Activated CD4-positive, alpha-beta memory T cell treated with anti-CD3 and anti-CD28 coated beads, Interleukin-2, amount 10 ng/mL, durations not matched to agents 7 days and 5 days (primary cell): ENCODE measurements at regions not wholly inside any gene's neighbourhood (a gene's known extent, or its start where the extent isn't known, plus 50 kb on each side); places are given as distances from the start of the nearest gene placed in this dataset.
"Not testable (repeated sequence)": the region's sequence is repeated elsewhere in the genome, so short reads cannot be mapped to it uniquely, and the experiment has no call there.

Source experiments
- CTCF ChIA-PET: fragments of 350-600 bp; sonication (Branson Sonifier 250); formaldehyde crosslinking; loops from one replicate; lab custom pipeline; 2021; ENCODE audit warnings: antibody characterized with exemption, inconsistent platforms; lab: Charles Lee
- POLR2A ChIA-PET: fragments of 350-600 bp; sonication (Branson Sonifier 250); formaldehyde crosslinking; loops from one replicate; lab custom pipeline; 2021; ENCODE audit warnings: antibody characterized with exemption; lab: Charles Lee
- DNase-seq: peaks from one replicate; pipeline ENCODE4 v3.0.0-alpha.2; 2020
- H3K27ac Mint-ChIP-seq: one replicate; pipeline ENCODE4 v1.8.0; 2021; ENCODE audit warnings: mild to moderate bottlenecking, mixed read lengths
- H3K27me3 Mint-ChIP-seq: one replicate; pipeline ENCODE4 v1.8.0; 2021; ENCODE audit warnings: mixed read lengths
- H3K36me3 Mint-ChIP-seq: one replicate; pipeline ENCODE4 v1.8.0; 2021; ENCODE audit warnings: low read depth, mixed read lengths
- H3K4me1 Mint-ChIP-seq: one replicate; pipeline ENCODE4 v1.8.0; 2021; ENCODE audit warnings: mixed read lengths
- H3K4me3 Mint-ChIP-seq: one replicate; pipeline ENCODE4 v1.8.0; 2021; ENCODE audit warnings: mild to moderate bottlenecking, mixed read lengths
- H3K9me3 Mint-ChIP-seq: one replicate; pipeline ENCODE4 v1.8.0; 2021; ENCODE audit warnings: mixed read lengths

GRCh38 chr4:27096142-27096824 is 235.6 kb downstream of the STIM2 start:
- CTCF ChIA-PET: no interaction called here

GRCh38 chr4:27098034-27098433 is 237.4 kb downstream of the STIM2 start:
- CTCF ChIA-PET: no interaction called here
- no peaks in the 10 kb centered on the region for H3K4me1 Mint-ChIP-seq
- no peak overlapping the region for H3K27ac Mint-ChIP-seq
- no peaks in the 10 kb centered on the region for H3K9me3 Mint-ChIP-seq
- no peaks in the 10 kb centered on the region for H3K36me3 Mint-ChIP-seq
- H3K4me3 Mint-ChIP-seq: no peak overlapping the region
- POLR2A ChIA-PET: no interaction called here
- no peak for DNase-seq
- H3K27me3 Mint-ChIP-seq: no peaks in the 10 kb centered on the region

More at GRCh38 chr4:27096142-27096824, 235.6 kb downstream of the STIM2 start:
- no peaks in the 10 kb centered on the region for H3K4me1 Mint-ChIP-seq
- no peaks in the 10 kb centered on the region for H3K36me3 Mint-ChIP-seq
- H3K27me3 Mint-ChIP-seq: no peaks in the 10 kb centered on the region
- no peak overlapping the region for H3K27ac Mint-ChIP-seq
- POLR2A ChIA-PET: no interaction called here
- no peaks in the 10 kb centered on the region for H3K9me3 Mint-ChIP-seq
- H3K4me3 Mint-ChIP-seq: no peak overlapping the region
- DNase-seq: no peak

- ChIA-PET CTCF (no interaction called here), POLR2A (no interaction called here)
- Mint-ChIP-seq H3K27ac (no peak overlapping the region), H3K36me3 (no peaks in the 10 kb centered on the region), H3K4me3 (no peak overlapping the region), H3K9me3 (no peaks in the 10 kb centered on the region), H3K27me3 (peaks cover 1% of the 10 kb centered on the region), H3K4me1 (no peaks in the 10 kb centered on the region)
- no peak for DNase-seq
Measured at GRCh38 chr4:27100713-27101112, 240.1 kb downstream of the STIM2 start.

GRCh38 chr4:27101126-27101525 is 240.5 kb downstream of the STIM2 start:
- POLR2A ChIA-PET: no interaction called here

GRCh38 chr4:27101561-27101960 is 240.9 kb downstream of the STIM2 start:
- ChIA-PET CTCF (interaction anchor here (0.6 kb wide), 1 partner anchor 67 kb away, joined by 4 read pairs; no protein-coding TSS in a partner anchor), POLR2A (no interaction called here)
- H3K9me3 Mint-ChIP-seq: no peaks in the 10 kb centered on the region
- DNase-seq: no peak
- H3K4me3 Mint-ChIP-seq: no peak overlapping the region
- peaks cover 1% of the 10 kb centered on the region for H3K27me3 Mint-ChIP-seq
- H3K36me3 Mint-ChIP-seq: no peaks in the 10 kb centered on the region
- H3K4me1 Mint-ChIP-seq: no peaks in the 10 kb centered on the region
- no peak overlapping the region for H3K27ac Mint-ChIP-seq

More at GRCh38 chr4:27101126-27101525, 240.5 kb downstream of the STIM2 start:
- no peaks in the 10 kb centered on the region for H3K4me1 Mint-ChIP-seq
- H3K36me3 Mint-ChIP-seq: no peaks in the 10 kb centered on the region
- no peak overlapping the region for H3K4me3 Mint-ChIP-seq
- H3K27me3 Mint-ChIP-seq: peaks cover 1% of the 10 kb centered on the region
- CTCF ChIA-PET: no interaction called here
- no peak overlapping the region for H3K27ac Mint-ChIP-seq
- no peaks in the 10 kb centered on the region for H3K9me3 Mint-ChIP-seq
- DNase-seq: no peak

- Mint-ChIP-seq H3K4me3 (no peak overlapping the region), H3K27ac (no peak overlapping the region), H3K9me3 (no peaks in the 10 kb centered on the region), H3K27me3 (no peaks in the 10 kb centered on the region), H3K4me1 (no peaks in the 10 kb centered on the region), H3K36me3 (no peaks in the 10 kb centered on the region)
- CTCF ChIA-PET: no interaction called here
- POLR2A ChIA-PET: no interaction called here
- no peak for DNase-seq
Measured at GRCh38 chr4:27111627-27112026, 251.0 kb downstream of the STIM2 start.

- ChIA-PET POLR2A (no interaction called here), CTCF (no interaction called here)
- H3K27me3 Mint-ChIP-seq: no peaks in the 10 kb centered on the region
- H3K4me3 Mint-ChIP-seq: no peak overlapping the region
- no peaks in the 10 kb centered on the region for H3K9me3 Mint-ChIP-seq
- H3K27ac Mint-ChIP-seq: no peak overlapping the region
- no peaks in the 10 kb centered on the region for H3K36me3 Mint-ChIP-seq
- no peak for DNase-seq
- H3K4me1 Mint-ChIP-seq: no peaks in the 10 kb centered on the region
Measured at GRCh38 chr4:27112587-27112986, 251.9 kb downstream of the STIM2 start.

- Mint-ChIP-seq H3K36me3 (no peaks in the 10 kb centered on the region), H3K27me3 (no peaks in the 10 kb centered on the region), H3K9me3 (no peaks in the 10 kb centered on the region), H3K4me3 (no peak overlapping the region), H3K27ac (no peak overlapping the region), H3K4me1 (no peaks in the 10 kb centered on the region)
- POLR2A ChIA-PET: no interaction called here
- DNase-seq: no peak
- CTCF ChIA-PET: no interaction called here
Measured at GRCh38 chr4:27115221-27115620, 254.6 kb downstream of the STIM2 start.

GRCh38 chr4:27117453-27117852 is 256.8 kb downstream of the STIM2 start:
- H3K9me3 Mint-ChIP-seq: no peaks in the 10 kb centered on the region
- no peaks in the 10 kb centered on the region for H3K36me3 Mint-ChIP-seq
- CTCF ChIA-PET: no interaction called here
- DNase-seq: no peak
- no peaks in the 10 kb centered on the region for H3K27me3 Mint-ChIP-seq
- POLR2A ChIA-PET: no interaction called here
- H3K27ac Mint-ChIP-seq: no peak overlapping the region
- H3K4me1 Mint-ChIP-seq: no peaks in the 10 kb centered on the region
- no peak overlapping the region for H3K4me3 Mint-ChIP-seq

GRCh38 chr4:27119239-27119638 is 258.6 kb downstream of the STIM2 start:
- no peak overlapping the region for H3K4me3 Mint-ChIP-seq
- H3K9me3 Mint-ChIP-seq: no peaks in the 10 kb centered on the region
- POLR2A ChIA-PET: no interaction called here
- no peak overlapping the region for H3K27ac Mint-ChIP-seq
- no peaks in the 10 kb centered on the region for H3K4me1 Mint-ChIP-seq
- no peaks in the 10 kb centered on the region for H3K27me3 Mint-ChIP-seq
- CTCF ChIA-PET: no interaction called here
- no peak for DNase-seq
- no peaks in the 10 kb centered on the region for H3K36me3 Mint-ChIP-seq

- ChIA-PET CTCF (no interaction called here), POLR2A (no interaction called here)
- no peaks in the 10 kb centered on the region for H3K9me3 Mint-ChIP-seq
- H3K36me3 Mint-ChIP-seq: no peaks in the 10 kb centered on the region
- DNase-seq: no peak
- no peak overlapping the region for H3K4me3 Mint-ChIP-seq
- H3K4me1 Mint-ChIP-seq: no peaks in the 10 kb centered on the region
- no peak overlapping the region for H3K27ac Mint-ChIP-seq
- H3K27me3 Mint-ChIP-seq: no peaks in the 10 kb centered on the region
Measured at GRCh38 chr4:27121830-27122229, 261.2 kb downstream of the STIM2 start.

GRCh38 chr4:27123123-27123768 is 262.6 kb downstream of the STIM2 start:
- Mint-ChIP-seq H3K27me3 (no peaks in the 10 kb centered on the region), H3K36me3 (no peaks in the 10 kb centered on the region), H3K4me3 (no peak overlapping the region), H3K9me3 (no peaks in the 10 kb centered on the region), H3K4me1 (no peaks in the 10 kb centered on the region), H3K27ac (no peak overlapping the region)
- no peak for DNase-seq
- ChIA-PET POLR2A (no interaction called here), CTCF (interaction anchor here (0.6 kb wide), 1 partner anchor 1281 kb away, joined by 4 read pairs; no protein-coding TSS in a partner anchor)

- Mint-ChIP-seq H3K4me3 (no peak overlapping the region), H3K4me1 (no peaks in the 10 kb centered on the region), H3K9me3 (no peaks in the 10 kb centered on the region), H3K27me3 (no peaks in the 10 kb centered on the region), H3K27ac (no peak overlapping the region), H3K36me3 (no peaks in the 10 kb centered on the region)
- DNase-seq: no peak
- ChIA-PET CTCF (interaction anchor here (0.6 kb wide), 1 partner anchor 1281 kb away, joined by 4 read pairs; no protein-coding TSS in a partner anchor), POLR2A (no interaction called here)
Measured at GRCh38 chr4:27123769-27124124, 263.1 kb downstream of the STIM2 start.

GRCh38 chr4:27126895-27127294 is 266.3 kb downstream of the STIM2 start:
- CTCF ChIA-PET: not testable (repeated sequence)

More at GRCh38 chr4:27126895-27127294, 266.3 kb downstream of the STIM2 start:
- H3K27ac Mint-ChIP-seq, H3K36me3 Mint-ChIP-seq, H3K27me3 Mint-ChIP-seq, H3K9me3 Mint-ChIP-seq, POLR2A ChIA-PET, DNase-seq, H3K4me1 Mint-ChIP-seq, H3K4me3 Mint-ChIP-seq: not testable (repeated sequence)
